Neuronal stem cell (in vitro differentiated cells): ENCODE measurements at regions not wholly inside any gene's neighbourhood (a gene's known extent, or its start where the extent isn't known, plus 50 kb on each side); places are given as distances from the start of the nearest gene placed in this dataset.
A peak's percentile ranks its signal among the peaks of the same experiment; 100 is the strongest.

ENCODE experiments used
- DNase-seq: peaks from one replicate; pipeline ENCODE4 v3.0.0-alpha.2; 2013; ENCODE audit warnings: low spot score
- H2AFZ ChIP-seq: one replicate; pipeline ENCODE4 v1.6.1; 2013; ENCODE audit warnings: mild to moderate bottlenecking, low read length, inconsistent platforms
- H2AK5ac ChIP-seq: 2 replicates; pipeline ENCODE4 v1.6.1; 2013; ENCODE audit warnings: low read depth, mild to moderate bottlenecking, inconsistent platforms, low read length, moderate library complexity, mixed read lengths
- H2BK120ac ChIP-seq: 2 replicates; pipeline ENCODE4 v1.6.1; 2013; ENCODE audit warnings: low read depth, mild to moderate bottlenecking, inconsistent platforms, low read length, moderate library complexity, mixed read lengths
- H2BK12ac ChIP-seq: one replicate; pipeline ENCODE4 v1.6.1; 2013; ENCODE audit warnings: low read length, inconsistent platforms
- H2BK15ac ChIP-seq: 2 replicates; pipeline ENCODE4 v1.6.1; 2013; ENCODE audit warnings: mild to moderate bottlenecking, low read length, inconsistent platforms, mixed read lengths
- H2BK5ac ChIP-seq: one replicate; pipeline ENCODE4 v1.6.1; 2013; ENCODE audit warnings: inconsistent platforms, mild to moderate bottlenecking, low read length, moderate library complexity
- H3K14ac ChIP-seq: one replicate; pipeline ENCODE4 v1.6.1; 2013; ENCODE audit warnings: low read length, inconsistent platforms
- H3K18ac ChIP-seq: 2 replicates; pipeline ENCODE4 v1.6.1; 2013; ENCODE audit warnings: low read length, inconsistent platforms
- H3K23ac ChIP-seq: 2 replicates; pipeline ENCODE4 v1.6.1; 2013; ENCODE audit warnings: low read depth, mild to moderate bottlenecking, mixed read lengths, low read length, inconsistent platforms; ENCODE audit not compliant: poor library complexity
- H3K27ac ChIP-seq: replicated peaks from 3 replicates; pipeline ENCODE4 v1.5.1; 2013; ENCODE audit warnings: low read length, inconsistent platforms
- H3K27me3 ChIP-seq, 3 experiments: 2 replicates each; pipeline ENCODE4 v1.6.1; 2013; ENCODE audit warnings: low read length in 3 of 3, mild to moderate bottlenecking in 2 of 3, inconsistent platforms in 1 of 3, low read depth in 1 of 3, mixed read lengths in 1 of 3, moderate library complexity in 1 of 3; ENCODE audit not compliant: control insufficient read depth in 3 of 3, insufficient read depth in 3 of 3
- H3K36me3 ChIP-seq, 2 donors: replicated peaks in 1 of 2; 2 replicates each; pipeline ENCODE4 v1.6.1; 2013; ENCODE audit warnings: low read length in 2 of 2; ENCODE audit not compliant: control insufficient read depth in 2 of 2, insufficient read depth in 2 of 2
- H3K4ac ChIP-seq: 2 replicates; pipeline ENCODE4 v1.6.1; 2013; ENCODE audit warnings: inconsistent platforms, mild to moderate bottlenecking, low read length, moderate library complexity
- H3K4me1 ChIP-seq, 2 donors: 1 replicate in 1 of 2; 2 replicates in 1 of 2; pipeline ENCODE4 v1.6.1; 2013; ENCODE audit warnings: low read length in 2 of 2, low read depth in 1 of 2; ENCODE audit not compliant: control insufficient read depth in 2 of 2, insufficient read depth in 1 of 2
- H3K4me2 ChIP-seq: one replicate; pipeline ENCODE4 v1.6.1; 2013; ENCODE audit warnings: mild to moderate bottlenecking, low read length, inconsistent platforms; ENCODE audit not compliant: insufficient read depth, poor library complexity, severe bottlenecking
- H3K4me3 ChIP-seq, 2 donors: 2 replicates each; pipeline ENCODE4 v1.5.1; 2013; ENCODE audit warnings: low read length in 2 of 2, mild to moderate bottlenecking in 2 of 2, inconsistent platforms in 1 of 2, moderate library complexity in 1 of 2
- H3K79me1 ChIP-seq: one replicate; pipeline ENCODE4 v1.6.1; 2013; ENCODE audit warnings: low read depth, mild to moderate bottlenecking, inconsistent platforms, low read length, moderate library complexity
- H3K9ac ChIP-seq: one replicate; pipeline ENCODE4 v1.6.1; 2013; ENCODE audit warnings: mild to moderate bottlenecking, low read depth, low read length, inconsistent platforms; ENCODE audit not compliant: poor library complexity
- H3K9me3 ChIP-seq, 2 donors: replicated peaks in 1 of 2; 2 replicates each; pipeline versions ENCODE3 to v1.6.1; 2013; ENCODE audit warnings: low read length in 2 of 2, mild to moderate bottlenecking in 2 of 2, inconsistent platforms in 1 of 2, low read depth in 1 of 2, mixed read lengths in 1 of 2, moderate library complexity in 1 of 2; ENCODE audit not compliant: control insufficient read depth in 2 of 2, insufficient read depth in 1 of 2
- H4K8ac ChIP-seq: one replicate; pipeline ENCODE4 v1.6.1; 2013; ENCODE audit warnings: low read depth, mild to moderate bottlenecking, inconsistent platforms, low read length, moderate library complexity
- H4K91ac ChIP-seq: one replicate; pipeline ENCODE4 v1.6.1; 2013; ENCODE audit warnings: low read length, low read depth, mild to moderate bottlenecking, inconsistent platforms; ENCODE audit not compliant: poor library complexity
- WGBS, 2 donors: extraction: QIAGEN DNeasy Blood & Tissue Kit; methylation state at CpG; one replicate each; pipeline ENCODE4 v1.1.7; 2013; ENCODE audit warnings: missing lambda C conversion rate in 2 of 2, mixed read lengths in 1 of 2; ENCODE audit not compliant: insufficient read length in 2 of 2, insufficient replicate concordance in 1 of 2; ENCODE audit errors: extremely low coverage in 2 of 2; 5-methylcytosine and 5-hydroxymethylcytosine counted together

- Histone ChIP-seq H2BK12ac (no peak overlapping the region), H3K18ac (peak overlapping the region; percentile 25), H2AFZ (no peak overlapping the region), H3K4me3 (no peak overlapping the region), H2BK5ac (peak overlapping the region; percentile 20), H2AK5ac (no peak overlapping the region), H4K91ac (no peak overlapping the region), H3K9me3 (no peaks in the 10 kb centered on the region), H3K36me3 (no peaks in the 10 kb centered on the region), H3K27me3 (no peaks in the 10 kb centered on the region), H3K79me1 (no peaks in the 10 kb centered on the region), H3K14ac (no peak overlapping the region), H3K4ac (no peak overlapping the region), H3K27ac (no peak overlapping the region), H4K8ac (no peak overlapping the region), H3K4me1 (no peaks in the 10 kb centered on the region), H2BK120ac (no peak overlapping the region), H3K9ac (no peak overlapping the region), H2BK15ac (no peak overlapping the region), H3K23ac (no peak overlapping the region), H3K4me2 (no peak overlapping the region)
- no peak for DNase-seq
- no CpG with 5 or more reads among the region's 25 CpGs for WGBS, 2 donors
Observed at GRCh38 chr5:109588281-109589035, 101.3 kb upstream of the MAN2A1 start.

DNA sequence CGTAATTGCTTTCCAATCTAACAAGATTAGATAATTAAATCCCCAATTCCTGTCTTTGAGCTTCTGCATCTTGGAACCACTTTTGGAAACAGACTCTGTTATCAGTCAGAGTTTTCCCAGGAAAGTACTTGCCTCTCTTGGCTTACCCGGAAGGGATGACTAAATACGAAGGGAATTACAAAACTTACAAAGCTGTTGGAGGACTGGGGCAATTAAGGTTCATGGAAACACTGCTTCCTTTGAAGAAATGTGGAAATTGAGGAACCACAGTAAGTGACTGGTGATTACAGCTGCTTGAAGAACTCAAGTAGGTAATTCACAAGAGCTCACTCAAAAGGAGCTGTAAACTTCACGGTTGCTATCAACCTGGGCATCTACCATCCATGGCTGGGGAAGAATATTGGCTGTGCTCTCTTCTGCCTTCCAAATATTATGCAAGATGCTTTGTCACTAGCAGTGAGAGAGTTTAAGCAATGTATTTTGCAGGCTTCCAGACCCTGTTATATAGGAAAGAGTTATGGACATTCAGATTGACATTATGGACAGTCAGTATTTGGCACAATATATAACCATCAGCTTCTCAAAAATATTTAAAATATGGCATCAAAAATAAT lies 104.6 kb upstream of the MAN2A1 start:
- Histone ChIP-seq H3K4me3 (no peak overlapping the region), H2BK120ac (no peak overlapping the region), H3K14ac (no peak overlapping the region), H2BK15ac (no peak overlapping the region), H2BK12ac (no peak overlapping the region), H3K9me3 (no peaks in the 10 kb centered on the region), H3K23ac (no peak overlapping the region), H3K27ac (no peak overlapping the region), H4K91ac (no peak overlapping the region), H3K79me1 (no peaks in the 10 kb centered on the region), H2BK5ac (no peak overlapping the region), H3K27me3 (no peaks in the 10 kb centered on the region), H3K36me3 (no peaks in the 10 kb centered on the region), H3K4ac (no peak overlapping the region), H3K4me2 (no peak overlapping the region), H3K9ac (no peak overlapping the region), H2AK5ac (no peak overlapping the region), H2AFZ (no peak overlapping the region), H3K18ac (no peak overlapping the region), H4K8ac (no peak overlapping the region), H3K4me1 (no peaks in the 10 kb centered on the region)
- DNase-seq = no peak
- WGBS, 2 donors = no CpG with 5 or more reads among the region's 4 CpGs

- Histone ChIP-seq H3K36me3 (no peaks in the 10 kb centered on the region), H3K14ac (no peak overlapping the region), H3K4me3 (no peak overlapping the region), H2BK120ac (no peak overlapping the region), H3K9me3 (no peaks in the 10 kb centered on the region), H3K4me1 (no peaks in the 10 kb centered on the region), H3K4me2 (no peak overlapping the region), H3K79me1 (no peaks in the 10 kb centered on the region), H2AFZ (no peak overlapping the region), H4K91ac (no peak overlapping the region), H2BK12ac (no peak overlapping the region), H3K4ac (no peak overlapping the region), H3K9ac (no peak overlapping the region), H3K18ac (no peak overlapping the region), H2BK5ac (no peak overlapping the region), H4K8ac (no peak overlapping the region), H3K27me3 (no peaks in the 10 kb centered on the region), H2BK15ac (no peak overlapping the region), H3K27ac (no peak overlapping the region), H2AK5ac (no peak overlapping the region), H3K23ac (no peak overlapping the region)
- DNase-seq = no peak
- WGBS, 2 donors = no CpG with 5 or more reads among the region's 3 CpGs
Observed at GRCh38 chr5:109580225-109580624, 109.5 kb upstream of the MAN2A1 start.

DNA sequence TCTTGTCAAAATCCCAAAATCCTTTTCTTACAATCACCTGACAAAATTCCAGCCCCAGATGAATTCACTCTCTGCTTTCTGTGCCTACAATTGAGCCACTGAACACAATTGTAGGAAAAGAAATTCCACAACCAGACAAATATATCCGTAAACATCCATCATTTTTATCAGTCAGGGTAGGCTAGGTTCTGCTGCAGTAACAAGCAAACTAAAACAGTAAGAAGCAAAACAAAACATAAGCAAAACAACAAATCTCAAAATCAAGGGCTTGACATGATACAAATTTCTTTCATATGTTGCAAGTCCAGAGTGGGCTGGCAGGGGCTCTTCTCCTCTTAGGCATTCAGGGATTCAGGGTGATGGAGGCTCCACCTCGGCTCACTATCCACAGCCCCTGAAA lies 114.2 kb upstream of the MAN2A1 start:
- Histone ChIP-seq H2AK5ac (no peak overlapping the region), H2AFZ (no peak overlapping the region), H3K36me3 (no peaks in the 10 kb centered on the region), H4K8ac (no peak overlapping the region), H3K9ac (no peak overlapping the region), H2BK120ac (no peak overlapping the region), H3K4ac (no peak overlapping the region), H3K4me1 (no peaks in the 10 kb centered on the region), H3K23ac (no peak overlapping the region), H3K18ac (no peak overlapping the region), H3K14ac (no peak overlapping the region), H2BK15ac (no peak overlapping the region), H4K91ac (no peak overlapping the region), H3K4me3 (no peak overlapping the region), H3K79me1 (no peaks in the 10 kb centered on the region), H2BK12ac (no peak overlapping the region), H3K27ac (no peak overlapping the region), H3K4me2 (no peak overlapping the region), H2BK5ac (no peak overlapping the region), H3K9me3 (no peaks in the 10 kb centered on the region), H3K27me3 (no peaks in the 10 kb centered on the region)
- WGBS, 2 donors = no CpG with 5 or more reads among the region's 2 CpGs
- no peak for DNase-seq
